Breast epithelium (tissue), 4 donors: ENCODE measurements at regions not wholly inside any gene's neighbourhood (a gene's known extent, or its start where the extent isn't known, plus 50 kb on each side); places are given as distances from the start of the nearest gene placed in this dataset.

Source experiments
- DNase-seq, 2 donors: peaks; one replicate each; pipeline ENCODE4 v3.0.0-alpha.2; 2019; ENCODE audit warnings: low spot score in 2 of 2
- H3K27ac ChIP-seq, 2 donors: fragments of 200-600 bp; sonication (generic) in 1 of 2; one replicate each; pipeline ENCODE4 v1.5.1; 2016 to 2019; ENCODE audit warnings: mild to moderate bottlenecking in 1 of 2
- H3K27me3 ChIP-seq, 2 donors: fragments of 200-600 bp; sonication (generic) in 1 of 2; one replicate each; pipeline versions ENCODE4 v1.5.1 to v1.6.0; 2017 to 2019; ENCODE audit warnings: control low read depth in 1 of 2, mild to moderate bottlenecking in 1 of 2
- H3K36me3 ChIP-seq: fragments of 200-600 bp; one replicate; pipeline ENCODE4 v1.5.1; 2019
- H3K4me1 ChIP-seq, 2 donors: fragments of 200-600 bp; sonication (generic); one replicate each; pipeline ENCODE4 v1.5.1; 2016 to 2019; ENCODE audit warnings: control low read depth in 1 of 2
- H3K4me3 ChIP-seq, 3 donors: fragments of 200-600 bp; sonication (generic); 1 replicate in 2 of 3; 2 replicates in 1 of 3; pipeline ENCODE4 v1.5.1; 2016 to 2019; ENCODE audit warnings: mild to moderate bottlenecking in 3 of 3, moderate library complexity in 2 of 3
- H3K9me3 ChIP-seq, 2 donors: fragments of 200-600 bp; sonication (generic) in 1 of 2; one replicate each; pipeline ENCODE4 v1.5.1; 2016 to 2019; ENCODE audit warnings: control low read depth in 1 of 2
- POLR2A ChIP-seq: fragments of 450-650 bp; IDR thresholded peaks from one replicate; pipeline ENCODE4 v1.6.1; 2016; ENCODE audit warnings: antibody characterized with exemption, mild to moderate bottlenecking, moderate library complexity
- POLR2AphosphoS5 ChIP-seq, 3 donors: sonication (generic); formaldehyde crosslinking; IDR thresholded peaks; one replicate each; pipeline ENCODE4 v1.6.1; 2017; ENCODE audit warnings: antibody characterized with exemption in 3 of 3
- intact Hi-C: fragments of 100-400 bp; cut with DNase I; formaldehyde crosslinking; loops from one replicate; pipeline ENCODE4 v1.15.1; 2023; ENCODE audit warnings: low total_unique reads
- TF ChIP-seq, protein P1 (sequence below), 3 donors: fragments of 450-650 bp; IDR thresholded peaks; one replicate each; pipeline ENCODE4 v1.5.1; 2016 to 2017; ENCODE audit warnings: antibody characterized with exemption in 3 of 3, mild to moderate bottlenecking in 3 of 3, moderate library complexity in 3 of 3

DNA sequence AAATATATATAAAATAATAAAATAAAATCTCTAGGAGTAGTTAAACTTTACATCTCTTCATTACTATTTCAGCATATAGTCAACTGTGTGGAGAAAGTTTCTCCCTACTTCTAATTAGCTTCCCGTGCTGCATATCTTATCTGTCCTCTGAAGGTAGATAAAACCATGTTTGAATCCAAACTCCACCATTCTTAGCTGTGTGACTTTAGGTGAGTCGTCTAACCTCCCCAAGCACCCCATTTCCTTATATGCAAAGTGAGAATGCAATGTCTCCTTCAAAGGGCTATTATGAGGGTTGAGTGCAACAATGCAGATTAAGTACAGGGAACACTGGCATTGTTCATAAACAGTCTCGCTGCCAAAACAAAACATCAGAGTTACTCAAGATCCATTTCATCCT is 80.8 kb upstream of the DRD2 start:
- Histone ChIP-seq H3K4me3 (no peak overlapping the region), H3K36me3 (no peaks in the 10 kb centered on the region), H3K9me3 (no peaks in the 10 kb centered on the region), H3K27me3 (no peaks in the 10 kb centered on the region), H3K4me1 (no peaks in the 10 kb centered on the region), H3K27ac (no peak overlapping the region)
- DNase-seq: no peak
- TF ChIP-seq POLR2A: no peak
- intact Hi-C loops: no loop called here

DNA sequence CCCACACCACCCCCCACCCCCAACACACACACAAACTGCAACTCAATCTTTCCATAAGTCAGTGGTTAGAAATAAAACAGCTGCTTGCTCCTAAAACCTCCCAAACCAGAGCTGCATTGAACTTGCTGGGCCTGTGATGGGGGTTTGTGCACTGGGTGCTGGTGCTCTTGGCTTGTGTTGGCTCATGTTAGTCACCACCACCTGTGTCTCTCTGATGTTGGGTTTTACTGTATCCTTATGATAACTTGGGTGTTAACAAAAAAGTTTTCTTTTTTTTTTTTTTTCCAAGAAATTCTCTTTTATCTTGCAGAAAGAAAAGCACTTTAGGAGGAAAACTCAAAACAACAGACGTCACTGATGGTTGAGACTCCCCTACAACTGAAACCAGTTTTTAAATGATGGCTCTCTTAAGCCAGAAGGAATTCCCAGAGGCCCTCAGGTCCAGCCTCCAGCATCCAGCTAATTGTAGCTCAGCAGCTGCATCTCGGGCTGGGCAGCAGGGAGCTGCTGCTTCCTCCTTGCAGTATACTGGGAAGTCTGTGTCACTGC is 79.9 kb upstream of the DRD2 start:
- Histone ChIP-seq H3K36me3 (no peaks in the 10 kb centered on the region), H3K4me1 (no peaks in the 10 kb centered on the region), H3K9me3 (no peaks in the 10 kb centered on the region), H3K4me3 (no peak overlapping the region), H3K27ac (no peak overlapping the region), H3K27me3 (no peaks in the 10 kb centered on the region)
- TF ChIP-seq POLR2A (no peak), POLR2AphosphoS5 (IDR thresholded peaks at IDR 0.05) (no peak)
- TF ChIP-seq, protein P1, sequence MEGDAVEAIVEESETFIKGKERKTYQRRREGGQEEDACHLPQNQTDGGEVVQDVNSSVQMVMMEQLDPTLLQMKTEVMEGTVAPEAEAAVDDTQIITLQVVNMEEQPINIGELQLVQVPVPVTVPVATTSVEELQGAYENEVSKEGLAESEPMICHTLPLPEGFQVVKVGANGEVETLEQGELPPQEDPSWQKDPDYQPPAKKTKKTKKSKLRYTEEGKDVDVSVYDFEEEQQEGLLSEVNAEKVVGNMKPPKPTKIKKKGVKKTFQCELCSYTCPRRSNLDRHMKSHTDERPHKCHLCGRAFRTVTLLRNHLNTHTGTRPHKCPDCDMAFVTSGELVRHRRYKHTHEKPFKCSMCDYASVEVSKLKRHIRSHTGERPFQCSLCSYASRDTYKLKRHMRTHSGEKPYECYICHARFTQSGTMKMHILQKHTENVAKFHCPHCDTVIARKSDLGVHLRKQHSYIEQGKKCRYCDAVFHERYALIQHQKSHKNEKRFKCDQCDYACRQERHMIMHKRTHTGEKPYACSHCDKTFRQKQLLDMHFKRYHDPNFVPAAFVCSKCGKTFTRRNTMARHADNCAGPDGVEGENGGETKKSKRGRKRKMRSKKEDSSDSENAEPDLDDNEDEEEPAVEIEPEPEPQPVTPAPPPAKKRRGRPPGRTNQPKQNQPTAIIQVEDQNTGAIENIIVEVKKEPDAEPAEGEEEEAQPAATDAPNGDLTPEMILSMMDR (IDR thresholded peaks at IDR 0.05): no peak
- intact Hi-C loops: no loop called here
- no peak for DNase-seq

DNA sequence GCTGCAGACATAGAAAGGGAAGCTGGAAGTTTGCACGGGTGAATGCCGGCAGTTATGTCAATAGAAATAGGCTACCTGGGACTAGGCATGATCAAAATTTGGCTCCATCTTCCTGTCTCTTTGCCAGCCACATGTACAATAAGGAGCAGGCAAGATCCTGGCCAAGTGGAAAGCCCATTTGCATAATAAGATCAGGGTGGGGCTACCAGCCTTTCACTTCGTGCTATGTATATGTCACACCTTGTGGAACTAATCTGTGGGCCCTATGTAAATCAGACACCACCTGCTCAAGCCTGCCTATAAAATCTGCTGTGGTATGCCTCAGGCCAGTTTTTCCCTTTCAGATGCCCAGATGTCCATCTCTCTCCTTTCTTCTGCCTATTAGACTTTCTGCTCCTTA is 79.3 kb upstream of the DRD2 start:
- no peak for TF ChIP-seq POLR2AphosphoS5 (IDR thresholded peaks at IDR 0.05)
- TF ChIP-seq, protein P1 (IDR thresholded peaks at IDR 0.05): no peak
- no peak for TF ChIP-seq POLR2A
- no peak for DNase-seq
- Histone ChIP-seq H3K4me3 (no peak overlapping the region), H3K27me3 (no peaks in the 10 kb centered on the region), H3K4me1 (no peaks in the 10 kb centered on the region), H3K27ac (no peak overlapping the region), H3K9me3 (no peaks in the 10 kb centered on the region), H3K36me3 (no peaks in the 10 kb centered on the region)
- intact Hi-C loops: no loop called here

DNA sequence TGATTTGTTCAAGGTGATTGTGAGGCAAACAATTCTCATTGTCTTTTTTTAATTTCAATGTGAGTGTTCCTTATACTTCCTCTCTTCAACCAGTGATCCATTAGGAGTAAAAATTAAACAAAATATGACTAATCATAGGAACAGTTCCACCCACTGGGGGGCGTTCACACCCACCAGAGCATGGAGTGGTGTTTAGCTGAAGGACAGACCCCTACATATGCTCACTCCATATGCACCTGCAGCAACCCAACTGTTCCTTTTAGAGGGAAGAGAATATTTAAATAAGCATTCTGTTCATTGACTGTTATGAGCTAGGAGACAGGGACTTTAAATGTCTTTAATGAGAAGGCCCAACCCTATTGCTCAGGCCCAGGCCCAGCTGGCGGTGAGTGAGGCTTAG is 78.7 kb upstream of the DRD2 start:
- no peaks in the 10 kb centered on the region for H3K4me1 ChIP-seq
- intact Hi-C loops: no loop called here
- no peaks in the 10 kb centered on the region for H3K36me3 ChIP-seq
- no peaks in the 10 kb centered on the region for H3K27me3 ChIP-seq
- TF ChIP-seq POLR2AphosphoS5 (IDR thresholded peaks at IDR 0.05) (no peak), POLR2A (no peak)
- TF ChIP-seq, protein P1 (IDR thresholded peaks at IDR 0.05): no peak
- no peaks in the 10 kb centered on the region for H3K9me3 ChIP-seq
- DNase-seq: no peak
- no peak overlapping the region for H3K27ac ChIP-seq
- no peak overlapping the region for H3K4me3 ChIP-seq

DNA sequence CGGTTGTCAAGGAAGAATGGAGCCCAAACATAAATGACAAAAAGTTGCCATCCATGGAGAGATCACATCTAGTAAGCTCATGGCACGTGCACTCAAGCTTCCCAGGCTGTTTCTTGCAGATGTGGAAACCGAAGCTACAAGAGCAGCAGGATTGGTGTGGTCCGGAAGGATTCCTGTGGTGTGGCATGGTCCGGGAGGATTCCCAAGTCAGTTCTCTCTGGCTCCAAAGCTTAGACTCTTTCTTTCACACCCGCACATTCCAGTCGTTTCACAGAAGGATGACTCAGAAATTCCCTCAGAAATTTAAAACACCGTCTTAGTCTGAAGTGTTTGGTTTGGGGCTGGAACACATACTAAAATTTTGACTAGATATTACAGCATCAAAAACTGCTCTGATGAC is 78.0 kb upstream of the DRD2 start:
- TF ChIP-seq POLR2A: no peak
- TF ChIP-seq, protein P1 (IDR thresholded peaks at IDR 0.05): no peak
- no peak for TF ChIP-seq POLR2AphosphoS5 (IDR thresholded peaks at IDR 0.05)
- Histone ChIP-seq H3K27me3 (no peaks in the 10 kb centered on the region), H3K4me3 (no peak overlapping the region), H3K9me3 (no peaks in the 10 kb centered on the region), H3K4me1 (no peaks in the 10 kb centered on the region), H3K27ac (no peak overlapping the region), H3K36me3 (no peaks in the 10 kb centered on the region)
- intact Hi-C loops: no loop called here
- DNase-seq: peak in 1 of 2 donors; percentile 73

DNA sequence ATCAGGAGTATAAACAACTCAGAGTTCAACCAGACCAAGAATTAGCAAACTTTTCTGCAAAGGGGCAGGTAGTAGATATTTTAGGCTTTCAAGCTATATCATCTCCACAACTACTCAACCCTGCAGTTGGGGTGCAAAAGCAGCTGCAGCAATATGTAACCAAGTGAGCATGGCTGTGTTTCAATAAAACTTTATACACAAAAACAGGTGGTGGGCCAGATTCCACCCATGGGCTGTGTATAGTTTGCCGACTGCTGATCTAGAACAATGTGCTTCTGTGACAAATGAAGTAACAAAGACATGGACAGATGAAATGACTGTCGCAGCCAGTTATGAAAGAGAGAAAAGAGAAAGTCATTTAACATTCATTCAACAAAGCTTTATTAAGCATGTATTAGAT is 77.1 kb upstream of the DRD2 start:
- H3K4me1 ChIP-seq: no peaks in the 10 kb centered on the region
- TF ChIP-seq, protein P1 (IDR thresholded peaks at IDR 0.05): no peak
- TF ChIP-seq POLR2AphosphoS5 (IDR thresholded peaks at IDR 0.05): no peak
- no peak for TF ChIP-seq POLR2A
- intact Hi-C loops: no loop called here
- no peaks in the 10 kb centered on the region for H3K9me3 ChIP-seq
- H3K36me3 ChIP-seq: no peaks in the 10 kb centered on the region
- H3K27ac ChIP-seq: no peak overlapping the region
- no peak for DNase-seq
- H3K27me3 ChIP-seq: no peaks in the 10 kb centered on the region
- no peak overlapping the region for H3K4me3 ChIP-seq
